Dedifferentiated amniotic fluid mesenchymal stem cell (primary cell): ENCODE measurements at regions not wholly inside any gene's neighbourhood (a gene's known extent, or its start where the extent isn't known, plus 50 kb on each side); places are given as distances from the start of the nearest gene placed in this dataset.

Experiments
- DNase-seq: peaks from one replicate; pipeline ENCODE4 v3.0.0-alpha.2; 2016; ENCODE audit errors: extremely low spot score

GRCh38 chr11:115017529-115017928 lies 339.2 kb downstream of the NXPE2 start:
- no peak for DNase-seq

- DNase-seq: no peak
Observed at GRCh38 chr11:115030166-115030565, 351.8 kb downstream of the NXPE2 start.

GRCh38 chr11:115036406-115037180 lies 358.3 kb downstream of the NXPE2 start:
- DNase-seq: no peak

GRCh38 chr11:115042002-115042401 lies 363.7 kb downstream of the NXPE2 start:
- no peak for DNase-seq

GRCh38 chr11:115047631-115048030 lies 369.3 kb downstream of the NXPE2 start:
- no peak for DNase-seq

GRCh38 chr11:115049796-115050195 lies 371.5 kb downstream of the NXPE2 start:
- no peak for DNase-seq

- no peak for DNase-seq
Observed at GRCh38 chr11:115050756-115051155, 372.4 kb downstream of the NXPE2 start.

GRCh38 chr11:115051938-115052590 lies 373.7 kb downstream of the NXPE2 start:
- no peak for DNase-seq

- DNase-seq: no peak
Observed at GRCh38 chr11:115052601-115053000, 374.3 kb downstream of the NXPE2 start.

GRCh38 chr11:115054570-115055538 lies 376.5 kb downstream of the NXPE2 start:
- no peak for DNase-seq

- no peak for DNase-seq
Observed at GRCh38 chr11:115056514-115056913, 378.2 kb downstream of the NXPE2 start.

- DNase-seq: no peak
Observed at GRCh38 chr11:115060840-115061239, 382.5 kb downstream of the NXPE2 start.

- DNase-seq: no peak
Observed at GRCh38 chr11:115065314-115065713, 387.0 kb downstream of the NXPE2 start.

GRCh38 chr11:115065830-115066664 lies 387.7 kb downstream of the NXPE2 start:
- DNase-seq: no peak

GRCh38 chr11:115067471-115067870 lies 389.1 kb downstream of the NXPE2 start:
- no peak for DNase-seq

GRCh38 chr11:115067900-115068530 lies 389.7 kb downstream of the NXPE2 start:
- DNase-seq: no peak

- DNase-seq: no peak
Observed at GRCh38 chr11:115069599-115069998, 391.3 kb downstream of the NXPE2 start.

- no peak for DNase-seq
Observed at GRCh38 chr11:115075356-115075755, 397.0 kb downstream of the NXPE2 start.

- no peak for DNase-seq
Observed at GRCh38 chr11:115077740-115078139, 399.4 kb downstream of the NXPE2 start.

- no peak for DNase-seq
Observed at GRCh38 chr11:115078461-115079438, 400.4 kb downstream of the NXPE2 start.
